Pancreas (tissue), 10 donors: ENCODE measurements at regions not wholly inside any gene's neighbourhood (a gene's known extent, or its start where the extent isn't known, plus 50 kb on each side); places are given as distances from the start of the nearest gene placed in this dataset.

ENCODE experiments used
- ATAC-seq, 4 donors: fragments of 200-7000 bp; cut with Tn5 transposase; one replicate each; pipeline versions ENCODE4 v1.8.0 to v1.9.1; 2020; ENCODE audit warnings: mild to moderate bottlenecking in 4 of 4, moderate library complexity in 4 of 4
- DNase-seq, 6 donors: peaks; one replicate each; pipeline ENCODE4 v3.0.0-alpha.2; 2020
- FAIRE-seq: peaks from 2 replicates; lab custom pipeline; 2012; peaks lifted over from hg19 to GRCh38; lab: Jason Lieb, UNC
- H3K27ac ChIP-seq, 4 donors: fragments of 200-600 bp; sonication (generic); 1 replicate in 3 of 4; 2 replicates in 1 of 4; pipeline versions ENCODE4 v1.5.0 to v1.8.0; 2020
- H3K27me3 ChIP-seq, 4 donors: fragments of 200-600 bp; one replicate each; pipeline ENCODE4 v1.8.0; 2021
- H3K36me3 ChIP-seq, 3 donors: fragments of 200-600 bp; sonication (generic) in 1 of 3; one replicate each; pipeline versions ENCODE4 v1.5.0 to v1.8.0; 2020 to 2021
- H3K4me1 ChIP-seq, 3 donors: fragments of 200-600 bp; one replicate each; pipeline ENCODE4 v1.8.0; 2021
- H3K4me3 ChIP-seq, 4 donors: fragments of 200-600 bp; sonication (generic) in 2 of 4; one replicate each; pipeline versions ENCODE4 v1.5.0 to v1.8.0; 2020 to 2021
- H3K9me3 ChIP-seq, 4 donors: fragments of 200-600 bp; one replicate each; pipeline ENCODE4 v1.8.0; 2021
- CTCF ChIP-seq, 4 donors: fragments of 200-600 bp; sonication (generic) in 3 of 4; IDR thresholded peaks; one replicate each; pipeline versions ENCODE4 v1.5.0 to v1.8.0; 2021; ENCODE audit warnings: antibody characterized with exemption in 4 of 4
- WGBS, 2 donors: extraction: QIAGEN DNeasy Blood & Tissue Kit; methylation state at CpG; one replicate each; pipeline ENCODE4 v1.1.7; 2013; 5-methylcytosine and 5-hydroxymethylcytosine counted together
- intact Hi-C, 3 donors: fragments of 100-400 bp; cut with DNase I; formaldehyde crosslinking; loops; one replicate each; pipeline versions ENCODE4 v1.11.1 to v1.14.2; 2022
- donor health status: healthy with polysubstance abuse.
- donor health status: DM: no; HTN: no; CAD: no; lungs with moderate emphysema.
- donor health status: DM: no; HTN: no; CAD: no.
- donor health status: control.
- donor health status: control.
- donor health status: Bipolar disorder and iron deficiency.
- donor health status: DM: yes; HTN: yes; CAD: no.
- donor health status: DM: no; HTN: no; CAD: no.
- donor health status: DM: no; HTN: no; CAD: no.
- donor health status: DM: yes; HTN: yes; CAD: no.

- Histone ChIP-seq H3K4me3 (no peak overlapping the region), H3K9me3 (no peaks in the 10 kb centered on the region), H3K36me3 (no peaks in the 10 kb centered on the region), H3K27me3 (no peaks in the 10 kb centered on the region), H3K27ac (no peak overlapping the region), H3K4me1 (no peaks in the 10 kb centered on the region)
- intact Hi-C loops, result no loop called here
- DNase-seq, result no peak
- no peak for ATAC-seq
- no peak for TF ChIP-seq CTCF (IDR thresholded peaks at IDR 0.05)
- FAIRE-seq, result no peak
Measured at GRCh38 chr3:147832611-147833010, 423.4 kb downstream of the ZIC1 start.

- H3K36me3 ChIP-seq, result no peaks in the 10 kb centered on the region
- ATAC-seq, result no peak
- FAIRE-seq, result no peak
Measured at GRCh38 chr3:147836330-147836729, 427.2 kb downstream of the ZIC1 start.

GRCh38 chr3:147838652-147839051 lies 429.5 kb downstream of the ZIC1 start:
- DNase-seq (no peak), ATAC-seq (no peak), FAIRE-seq (no peak)
- no peaks in the 10 kb centered on the region for H3K9me3 ChIP-seq
- intact Hi-C loops, result no loop called here
- WGBS, 2 donors, result 50 to 71% methylated on average over 2 of the region's 2 CpGs
- no peak overlapping the region for H3K4me3 ChIP-seq
- no peak for TF ChIP-seq CTCF (IDR thresholded peaks at IDR 0.05)
- no peak overlapping the region for H3K27ac ChIP-seq
- no peaks in the 10 kb centered on the region for H3K27me3 ChIP-seq
- H3K36me3 ChIP-seq, result no peaks in the 10 kb centered on the region
- H3K4me1 ChIP-seq, result no peaks in the 10 kb centered on the region

More at GRCh38 chr3:147836330-147836729, 427.2 kb downstream of the ZIC1 start:
- no peaks in the 10 kb centered on the region for H3K4me1 ChIP-seq
- intact Hi-C loops, result no loop called here
- H3K9me3 ChIP-seq, result no peaks in the 10 kb centered on the region
- no peak for TF ChIP-seq CTCF (IDR thresholded peaks at IDR 0.05)
- no peaks in the 10 kb centered on the region for H3K27me3 ChIP-seq
- no peak overlapping the region for H3K27ac ChIP-seq
- H3K4me3 ChIP-seq, result no peak overlapping the region
- DNase-seq, result peak in 1 of 6 donors; percentile 17

GRCh38 chr3:147843331-147843730 lies 434.2 kb downstream of the ZIC1 start:
- intact Hi-C loops, result no loop called here
- no peak for DNase-seq
- no peak for TF ChIP-seq CTCF (IDR thresholded peaks at IDR 0.05)
- H3K4me3 ChIP-seq, result no peak overlapping the region
- H3K27me3 ChIP-seq, result no peaks in the 10 kb centered on the region
- no peak for ATAC-seq
- H3K9me3 ChIP-seq, result no peaks in the 10 kb centered on the region
- no peak for FAIRE-seq
- H3K36me3 ChIP-seq, result no peaks in the 10 kb centered on the region
- H3K27ac ChIP-seq, result no peak overlapping the region
- no peaks in the 10 kb centered on the region for H3K4me1 ChIP-seq
- 74 to 83% methylated on average over 1 of the region's 1 CpG for WGBS, 2 donors

- TF ChIP-seq CTCF (IDR thresholded peaks at IDR 0.05), result no peak
- H3K4me1 ChIP-seq, result no peaks in the 10 kb centered on the region
- no peak for ATAC-seq
- intact Hi-C loops, result no loop called here
- H3K36me3 ChIP-seq, result no peaks in the 10 kb centered on the region
- H3K4me3 ChIP-seq, result no peak overlapping the region
- H3K27me3 ChIP-seq, result no peaks in the 10 kb centered on the region
- FAIRE-seq, result no peak
- 82 to 87% methylated on average over 4 of the region's 4 CpGs for WGBS, 2 donors
- no peak overlapping the region for H3K27ac ChIP-seq
- peaks cover 0 to 4% (median 0%) of the 10 kb centered on the region in 4 donors for H3K9me3 ChIP-seq
- no peak for DNase-seq
Measured at GRCh38 chr3:147846293-147846692, 437.1 kb downstream of the ZIC1 start.
